HEK293 (cell line): ENCODE measurements at regions not wholly inside any gene's neighbourhood (a gene's known extent, or its start where the extent isn't known, plus 50 kb on each side); places are given as distances from the start of the nearest gene placed in this dataset.

Source experiments
- CTCF ChIA-PET: fragments of 350-600 bp; formaldehyde crosslinking; extraction: SDS; loops from one replicate; lab custom pipeline; 2021; ENCODE audit warnings: antibody characterized with exemption; lab: Yijun Ruan, JAX
- POLR2A ChIA-PET: fragments of 300-600 bp; formaldehyde crosslinking; extraction: SDS; loops from one replicate; lab custom pipeline; 2020; ENCODE audit warnings: antibody characterized with exemption, inconsistent platforms; lab: Yijun Ruan, JAX
- H3K27ac ChIP-seq: fragments of 200-500 bp; sonication (Bioruptor generic); 2 replicates; pipeline ENCODE4 v1.5.1; 2014; ENCODE audit warnings: low read depth, low read length, control low read depth, inconsistent platforms; ENCODE audit errors: extremely low read depth
- H3K36me3 ChIP-seq, 2 experiments: fragments of 200-500 bp in 1 of 2; sonication (Bioruptor generic) in 1 of 2; 1 replicate in 1 of 2; 2 replicates in 1 of 2; pipeline ENCODE4 v1.5.1; 2014 to 2017; ENCODE audit warnings: inconsistent platforms in 2 of 2, low read length in 2 of 2; ENCODE audit not compliant: control insufficient read depth in 2 of 2, insufficient read depth in 1 of 2
- H3K4me1 ChIP-seq: fragments of 200-500 bp; sonication (Bioruptor generic); 2 replicates; pipeline ENCODE4 v1.5.1; 2014; ENCODE audit warnings: mild to moderate bottlenecking, low read length, inconsistent platforms; ENCODE audit not compliant: control insufficient read depth, insufficient read depth
- H3K4me3 ChIP-seq: 2 replicates; pipeline ENCODE4 v1.5.1; 2011; ENCODE audit warnings: low read depth, mild to moderate bottlenecking, control low read depth, low read length, moderate library complexity
- H3K9me3 ChIP-seq: fragments of 200-500 bp; sonication (Bioruptor generic); 2 replicates; pipeline ENCODE4 v1.5.1; 2014; ENCODE audit warnings: low read depth, low read length, inconsistent platforms; ENCODE audit not compliant: control insufficient read depth, insufficient read depth
- GFI1B ChIP-seq: fragments of 450-650 bp; formaldehyde crosslinking; IDR thresholded peaks from 2 replicates; pipeline ENCODE4 v1.5.1; 2016; ENCODE audit warnings: missing biosample characterization, missing genetic modification characterization
- KLF16 ChIP-seq: fragments of 450-650 bp; formaldehyde crosslinking; IDR thresholded peaks from 2 replicates; pipeline ENCODE4 v1.5.1; 2017; ENCODE audit warnings: missing biosample characterization, missing genetic modification characterization
- SP3 ChIP-seq: fragments of 450-650 bp; formaldehyde crosslinking; IDR thresholded peaks from 2 replicates; pipeline ENCODE4 v1.5.1; 2016; ENCODE audit warnings: missing biosample characterization, missing genetic modification characterization
- ZNF140 ChIP-seq: fragments of 450-650 bp; formaldehyde crosslinking; IDR thresholded peaks from 2 replicates; pipeline ENCODE4 v1.5.1; 2016; ENCODE audit warnings: missing biosample characterization, missing genetic modification characterization
- ZNF2 ChIP-seq: fragments of 450-650 bp; formaldehyde crosslinking; IDR thresholded peaks from 2 replicates; pipeline ENCODE4 v1.5.1; 2016; ENCODE audit warnings: missing biosample characterization, missing genetic modification characterization
- ZNF350 ChIP-seq: fragments of 450-650 bp; formaldehyde crosslinking; IDR thresholded peaks from 2 replicates; pipeline ENCODE4 v1.5.0; 2017; ENCODE audit warnings: missing biosample characterization, mild to moderate bottlenecking, missing genetic modification characterization
- ZNF394 ChIP-seq: fragments of 450-650 bp; formaldehyde crosslinking; IDR thresholded peaks from 2 replicates; pipeline ENCODE4 v1.5.1; 2016; ENCODE audit warnings: missing biosample characterization, missing genetic modification characterization, mild to moderate bottlenecking, moderate library complexity, borderline replicate concordance
- ZNF600 ChIP-seq: fragments of 450-650 bp; formaldehyde crosslinking; IDR thresholded peaks from 2 replicates; pipeline ENCODE4 v1.5.1; 2016; ENCODE audit warnings: missing biosample characterization, missing genetic modification characterization
- ZNF76 ChIP-seq: fragments of 450-650 bp; formaldehyde crosslinking; IDR thresholded peaks from 2 replicates; pipeline ENCODE4; 2016; ENCODE audit warnings: low read depth, missing biosample characterization, missing genetic modification characterization, borderline replicate concordance
- ZNF777 ChIP-seq: fragments of 450-650 bp; formaldehyde crosslinking; IDR thresholded peaks from 2 replicates; pipeline ENCODE4 v1.5.1; 2017; ENCODE audit warnings: missing biosample characterization, missing genetic modification characterization, borderline replicate concordance
- ZNF791 ChIP-seq: fragments of 450-650 bp; formaldehyde crosslinking; IDR thresholded peaks from 2 replicates; pipeline ENCODE4 v1.5.1; 2016; ENCODE audit warnings: missing biosample characterization, missing genetic modification characterization
- ZNF837 ChIP-seq: fragments of 450-650 bp; formaldehyde crosslinking; IDR thresholded peaks from 2 replicates; pipeline ENCODE4 v1.5.1; 2016; ENCODE audit warnings: missing biosample characterization, missing genetic modification characterization
- TF ChIP-seq, protein P1 (sequence below): fragments of 450-650 bp; formaldehyde crosslinking; IDR thresholded peaks from 2 replicates; pipeline ENCODE4 v1.5.1; 2016; ENCODE audit warnings: missing biosample characterization, missing genetic modification characterization
- TF ChIP-seq, protein P2 (sequence below): fragments of 450-650 bp; formaldehyde crosslinking; IDR thresholded peaks from 2 replicates; pipeline ENCODE4 v1.5.1; 2016; ENCODE audit warnings: missing biosample characterization, missing genetic modification characterization
- TF ChIP-seq, protein P3 (sequence below): fragments of 450-650 bp; formaldehyde crosslinking; IDR thresholded peaks from 2 replicates; pipeline ENCODE4 v1.5.1; 2016; ENCODE audit warnings: missing biosample characterization, missing genetic modification characterization, borderline replicate concordance

DNA sequence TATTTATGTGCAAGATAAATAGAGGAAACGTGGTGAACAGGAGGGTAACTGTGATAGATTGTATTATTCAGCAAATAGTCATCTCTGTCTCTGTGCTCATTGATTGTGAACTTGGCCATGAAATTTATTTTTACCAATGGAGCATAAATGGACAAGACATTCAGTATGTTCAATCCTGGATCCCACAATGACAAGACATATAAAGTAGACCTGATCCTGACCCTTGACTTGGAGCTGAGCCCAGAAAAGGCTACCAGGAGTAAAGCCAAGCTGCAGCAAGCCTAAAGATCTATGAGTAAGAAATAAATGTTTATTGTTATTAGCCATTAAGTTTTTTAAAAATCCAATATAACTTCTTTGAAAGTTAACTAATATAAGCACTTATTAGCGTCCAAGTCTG lies 531.2 kb downstream of the PIK3C3 start (continued):
- TF ChIP-seq, protein P1, sequence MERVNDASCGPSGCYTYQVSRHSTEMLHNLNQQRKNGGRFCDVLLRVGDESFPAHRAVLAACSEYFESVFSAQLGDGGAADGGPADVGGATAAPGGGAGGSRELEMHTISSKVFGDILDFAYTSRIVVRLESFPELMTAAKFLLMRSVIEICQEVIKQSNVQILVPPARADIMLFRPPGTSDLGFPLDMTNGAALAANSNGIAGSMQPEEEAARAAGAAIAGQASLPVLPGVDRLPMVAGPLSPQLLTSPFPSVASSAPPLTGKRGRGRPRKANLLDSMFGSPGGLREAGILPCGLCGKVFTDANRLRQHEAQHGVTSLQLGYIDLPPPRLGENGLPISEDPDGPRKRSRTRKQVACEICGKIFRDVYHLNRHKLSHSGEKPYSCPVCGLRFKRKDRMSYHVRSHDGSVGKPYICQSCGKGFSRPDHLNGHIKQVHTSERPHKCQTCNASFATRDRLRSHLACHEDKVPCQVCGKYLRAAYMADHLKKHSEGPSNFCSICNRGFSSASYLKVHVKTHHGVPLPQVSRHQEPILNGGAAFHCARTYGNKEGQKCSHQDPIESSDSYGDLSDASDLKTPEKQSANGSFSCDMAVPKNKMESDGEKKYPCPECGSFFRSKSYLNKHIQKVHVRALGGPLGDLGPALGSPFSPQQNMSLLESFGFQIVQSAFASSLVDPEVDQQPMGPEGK (tag by site-specific recombination), result no peak
- TF ChIP-seq ZNF600 (tag by site-specific recombination) (no peak), ZNF837 (no peak), ZNF350 (tag by site-specific recombination) (no peak), ZNF791 (tag by site-specific recombination) (no peak), ZNF2 (tag by site-specific recombination) (no peak), ZNF777 (tag by site-specific recombination) (no peak)
- TF ChIP-seq, all 188 proteins: peak for 0

DNA sequence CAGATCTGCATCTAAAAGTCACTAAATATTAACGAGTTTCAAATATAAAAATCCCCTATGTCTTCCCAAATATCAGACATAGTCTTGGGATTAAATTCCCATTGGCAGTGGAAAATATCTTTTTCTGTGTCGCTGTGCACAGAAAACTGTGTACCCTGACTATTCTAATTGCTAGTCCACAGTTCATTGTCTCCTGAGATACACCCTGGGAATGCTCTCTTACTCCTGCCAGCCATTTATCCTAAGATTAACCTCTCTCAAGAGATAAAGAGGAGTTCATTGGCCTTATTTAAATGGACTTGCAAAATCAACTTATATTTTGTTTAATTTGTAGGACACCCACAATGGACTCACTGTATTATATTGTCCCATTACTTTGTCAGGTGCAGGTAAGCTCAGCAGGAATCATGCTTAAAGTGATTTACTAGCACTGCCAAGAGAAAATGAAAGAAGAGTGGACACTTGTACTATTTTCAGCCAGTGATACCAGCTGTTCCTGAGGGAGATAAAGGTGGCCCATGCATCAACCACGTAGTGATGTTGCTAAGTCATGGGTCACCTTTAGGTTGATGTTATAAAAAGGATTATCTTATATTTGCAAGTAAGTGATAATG lies 553.8 kb downstream of the PIK3C3 start:
- no peak for TF ChIP-seq GFI1B
- no peak for TF ChIP-seq ZNF140 (tag by site-specific recombination)
- Histone ChIP-seq H3K27ac (no peak overlapping the region), H3K4me3 (no peak overlapping the region), H3K36me3 (no peaks in the 10 kb centered on the region), H3K4me1 (no peaks in the 10 kb centered on the region), H3K9me3 (no peaks in the 10 kb centered on the region)
- ChIA-PET CTCF (no interaction called here), POLR2A (no interaction called here)

DNA sequence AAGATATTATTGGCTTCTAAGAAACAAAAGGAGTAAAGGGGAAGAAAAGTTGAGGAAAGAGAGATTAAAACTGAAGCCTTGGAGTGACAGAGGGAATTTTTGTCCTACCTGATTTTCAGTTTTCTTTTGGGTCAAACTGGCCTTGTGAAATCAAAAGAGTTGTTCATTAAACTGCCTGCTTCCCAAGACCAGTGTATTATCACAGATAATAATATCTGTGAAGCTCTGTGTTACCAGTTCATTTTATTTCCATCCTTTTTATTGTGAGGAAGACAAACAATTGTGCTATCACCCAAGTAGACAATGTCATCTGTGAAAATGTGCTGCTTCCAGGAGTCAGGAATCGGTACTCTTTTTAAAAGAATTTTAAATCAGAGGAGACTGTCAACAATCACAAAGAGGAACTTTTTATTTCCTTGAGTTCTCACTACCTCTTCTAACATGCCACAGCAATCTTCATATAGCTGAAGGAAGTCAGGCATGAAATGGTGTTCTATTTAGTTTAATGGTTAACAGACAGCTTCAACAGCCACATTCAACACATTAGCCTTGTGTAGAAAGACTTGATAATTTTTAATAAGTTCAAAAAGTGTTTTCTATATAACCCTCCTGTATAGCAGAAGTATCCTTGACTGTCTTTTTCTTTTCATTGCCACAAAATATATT lies 554.8 kb downstream of the PIK3C3 start:
- POLR2A ChIA-PET, result no interaction called here
- TF ChIP-seq, protein P2, sequence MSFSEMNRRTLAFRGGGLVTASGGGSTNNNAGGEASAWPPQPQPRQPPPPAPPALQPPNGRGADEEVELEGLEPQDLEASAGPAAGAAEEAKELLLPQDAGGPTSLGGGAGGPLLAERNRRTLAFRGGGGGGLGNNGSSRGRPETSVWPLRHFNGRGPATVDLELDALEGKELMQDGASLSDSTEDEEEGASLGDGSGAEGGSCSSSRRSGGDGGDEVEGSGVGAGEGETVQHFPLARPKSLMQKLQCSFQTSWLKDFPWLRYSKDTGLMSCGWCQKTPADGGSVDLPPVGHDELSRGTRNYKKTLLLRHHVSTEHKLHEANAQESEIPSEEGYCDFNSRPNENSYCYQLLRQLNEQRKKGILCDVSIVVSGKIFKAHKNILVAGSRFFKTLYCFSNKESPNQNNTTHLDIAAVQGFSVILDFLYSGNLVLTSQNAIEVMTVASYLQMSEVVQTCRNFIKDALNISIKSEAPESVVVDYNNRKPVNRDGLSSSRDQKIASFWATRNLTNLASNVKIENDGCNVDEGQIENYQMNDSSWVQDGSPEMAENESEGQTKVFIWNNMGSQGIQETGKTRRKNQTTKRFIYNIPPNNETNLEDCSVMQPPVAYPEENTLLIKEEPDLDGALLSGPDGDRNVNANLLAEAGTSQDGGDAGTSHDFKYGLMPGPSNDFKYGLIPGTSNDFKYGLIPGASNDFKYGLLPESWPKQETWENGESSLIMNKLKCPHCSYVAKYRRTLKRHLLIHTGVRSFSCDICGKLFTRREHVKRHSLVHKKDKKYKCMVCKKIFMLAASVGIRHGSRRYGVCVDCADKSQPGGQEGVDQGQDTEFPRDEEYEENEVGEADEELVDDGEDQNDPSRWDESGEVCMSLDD (tag by site-specific recombination), result no peak
- TF ChIP-seq ZNF76 (tag by site-specific recombination) (no peak), ZNF394 (tag by site-specific recombination) (no peak), KLF16 (tag by site-specific recombination) (no peak), SP3 (tag by site-specific recombination) (no peak)
- TF ChIP-seq, protein P3, sequence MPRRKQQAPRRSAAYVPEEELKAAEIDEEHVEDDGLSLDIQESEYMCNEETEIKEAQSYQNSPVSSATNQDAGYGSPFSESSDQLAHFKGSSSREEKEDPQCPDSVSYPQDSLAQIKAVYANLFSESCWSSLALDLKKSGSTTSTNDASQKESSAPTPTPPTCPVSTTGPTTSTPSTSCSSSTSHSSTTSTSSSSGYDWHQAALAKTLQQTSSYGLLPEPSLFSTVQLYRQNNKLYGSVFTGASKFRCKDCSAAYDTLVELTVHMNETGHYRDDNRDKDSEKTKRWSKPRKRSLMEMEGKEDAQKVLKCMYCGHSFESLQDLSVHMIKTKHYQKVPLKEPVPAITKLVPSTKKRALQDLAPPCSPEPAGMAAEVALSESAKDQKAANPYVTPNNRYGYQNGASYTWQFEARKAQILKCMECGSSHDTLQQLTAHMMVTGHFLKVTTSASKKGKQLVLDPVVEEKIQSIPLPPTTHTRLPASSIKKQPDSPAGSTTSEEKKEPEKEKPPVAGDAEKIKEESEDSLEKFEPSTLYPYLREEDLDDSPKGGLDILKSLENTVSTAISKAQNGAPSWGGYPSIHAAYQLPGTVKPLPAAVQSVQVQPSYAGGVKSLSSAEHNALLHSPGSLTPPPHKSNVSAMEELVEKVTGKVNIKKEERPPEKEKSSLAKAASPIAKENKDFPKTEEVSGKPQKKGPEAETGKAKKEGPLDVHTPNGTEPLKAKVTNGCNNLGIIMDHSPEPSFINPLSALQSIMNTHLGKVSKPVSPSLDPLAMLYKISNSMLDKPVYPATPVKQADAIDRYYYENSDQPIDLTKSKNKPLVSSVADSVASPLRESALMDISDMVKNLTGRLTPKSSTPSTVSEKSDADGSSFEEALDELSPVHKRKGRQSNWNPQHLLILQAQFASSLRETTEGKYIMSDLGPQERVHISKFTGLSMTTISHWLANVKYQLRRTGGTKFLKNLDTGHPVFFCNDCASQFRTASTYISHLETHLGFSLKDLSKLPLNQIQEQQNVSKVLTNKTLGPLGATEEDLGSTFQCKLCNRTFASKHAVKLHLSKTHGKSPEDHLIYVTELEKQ (tag by site-specific recombination), result no peak

More for the DNA sequence above, 554.8 kb downstream of the PIK3C3 start:
- no peak overlapping the region for H3K4me3 ChIP-seq
- no peak overlapping the region for H3K27ac ChIP-seq
- CTCF ChIA-PET, result no interaction called here
- H3K4me1 ChIP-seq, result no peaks in the 10 kb centered on the region
- H3K9me3 ChIP-seq, result no peaks in the 10 kb centered on the region
- no peaks in the 10 kb centered on the region for H3K36me3 ChIP-seq
